ENCODE measurements at regions not wholly inside any gene's neighbourhood (a gene's known extent, or its start where the extent isn't known, plus 50 kb on each side); places are given as distances from the start of the nearest gene placed in this dataset.

GRCh38 chr17:12438813-12439586 is 226.7 kb upstream of the MYOCD start:
- DNase-seq: peak; percentile 6

- DNase-seq: no peak
Measured at GRCh38 chr17:12445331-12445730, 220.4 kb upstream of the MYOCD start.

GRCh38 chr17:12457493-12457892 is 208.2 kb upstream of the MYOCD start:
- no peak for DNase-seq

- DNase-seq: no peak
Measured at GRCh38 chr17:12459736-12460135, 206.0 kb upstream of the MYOCD start.

- DNase-seq: no peak
Measured at GRCh38 chr17:12463102-12463501, 202.6 kb upstream of the MYOCD start.

- no peak for DNase-seq
Measured at GRCh38 chr17:12472252-12473173, 193.2 kb upstream of the MYOCD start.

- DNase-seq: no peak
Measured at GRCh38 chr17:12478311-12478710, 187.4 kb upstream of the MYOCD start.

GRCh38 chr17:12485361-12485906 is 180.3 kb upstream of the MYOCD start:
- DNase-seq: no peak

- no peak for DNase-seq
Measured at GRCh38 chr17:12489325-12489724, 176.4 kb upstream of the MYOCD start.

GRCh38 chr17:12492450-12492849 is 173.2 kb upstream of the MYOCD start:
- no peak for DNase-seq

- no peak for DNase-seq
Measured at GRCh38 chr17:12505866-12506265, 159.8 kb upstream of the MYOCD start.

GRCh38 chr17:12507026-12507595 is 158.6 kb upstream of the MYOCD start:
- DNase-seq: no peak

- DNase-seq: no peak
Measured at GRCh38 chr17:12509801-12510200, 155.9 kb upstream of the MYOCD start.

- DNase-seq: no peak
Measured at GRCh38 chr17:12510535-12510934, 155.2 kb upstream of the MYOCD start.

- no peak for DNase-seq
Measured at GRCh38 chr17:12512694-12513355, 152.9 kb upstream of the MYOCD start.

- no peak for DNase-seq
Measured at GRCh38 chr17:12514596-12514995, 151.1 kb upstream of the MYOCD start.

GRCh38 chr17:12519956-12520594 is 145.6 kb upstream of the MYOCD start:
- no peak for DNase-seq

GRCh38 chr17:12521416-12521815 is 144.3 kb upstream of the MYOCD start:
- DNase-seq: no peak

- DNase-seq: no peak
Measured at GRCh38 chr17:12522336-12522735, 143.4 kb upstream of the MYOCD start.

GRCh38 chr17:12522743-12523183 is 142.9 kb upstream of the MYOCD start:
- peak; percentile 21 for DNase-seq

- no peak for DNase-seq
Measured at GRCh38 chr17:12523244-12523643, 142.4 kb upstream of the MYOCD start.

- no peak for DNase-seq
Measured at GRCh38 chr17:12528036-12528435, 137.7 kb upstream of the MYOCD start.
